Panc1 (cell line): ENCODE measurements at regions not wholly inside any gene's neighbourhood (a gene's known extent, or its start where the extent isn't known, plus 50 kb on each side); places are given as distances from the start of the nearest gene placed in this dataset.

Source experiments
- ATAC-seq: fragments of 200-7000 bp; cut with Tn5 transposase; 2 replicates; pipeline ENCODE4 v1.9.1; 2020; ENCODE audit warnings: mild to moderate bottlenecking, moderate library complexity
- BruUV-seq: library from RNA; stranded (reverse); fragments of 400-500 nt; replicated peaks from 2 replicates; lab custom pipeline; 2021; lab: Mats Ljungman, UMichigan
- CTCF ChIA-PET: fragments of 300-600 bp; sonication (Branson Sonifier 250); formaldehyde crosslinking; loops from one replicate; lab custom pipeline; 2022; ENCODE audit warnings: antibody characterized with exemption; lab: Charles Lee
- POLR2A ChIA-PET: fragments of 300-600 bp; sonication (Branson Sonifier 250); formaldehyde crosslinking; loops from one replicate; lab custom pipeline; 2022; ENCODE audit warnings: antibody characterized with exemption; lab: Charles Lee
- DNase-seq: peaks from one replicate; pipeline ENCODE4 v3.0.0-alpha.2; 2010; ENCODE audit warnings: low read depth, low spot score
- H3K27ac ChIP-seq: 2 replicates; pipeline ENCODE4 v1.5.1; 2011; ENCODE audit warnings: mild to moderate bottlenecking, low read length, inconsistent platforms
- H3K27me3 ChIP-seq: fragments of 200-500 bp; sonication (Bioruptor generic); 2 replicates; pipeline ENCODE4 v1.6.0; 2014; ENCODE audit warnings: low read length, inconsistent platforms; ENCODE audit not compliant: control insufficient read depth, insufficient read depth
- H3K36me3 ChIP-seq: fragments of 200-500 bp; sonication (Bioruptor generic); 2 replicates; pipeline ENCODE4 v1.5.1; 2014; ENCODE audit warnings: inconsistent platforms, mild to moderate bottlenecking, low read length, moderate library complexity; ENCODE audit not compliant: control insufficient read depth, insufficient read depth
- H3K4me1 ChIP-seq: 2 replicates; pipeline ENCODE4 v1.5.1; 2011; ENCODE audit warnings: inconsistent platforms, mild to moderate bottlenecking, low read length, moderate library complexity; ENCODE audit not compliant: control insufficient read depth, insufficient read depth
- H3K4me3 ChIP-seq, 2 experiments: 2 replicates each; pipeline ENCODE4 v1.5.1; 2011 to 2012; ENCODE audit warnings: low read depth in 2 of 2, low read length in 2 of 2, mild to moderate bottlenecking in 2 of 2, inconsistent platforms in 1 of 2, moderate library complexity in 1 of 2
- H3K9me3 ChIP-seq: fragments of 200-500 bp; sonication (Bioruptor generic); 2 replicates; pipeline ENCODE4 v1.5.1; 2014; ENCODE audit warnings: low read depth, mild to moderate bottlenecking, inconsistent platforms, low read length, moderate library complexity; ENCODE audit not compliant: control insufficient read depth, insufficient read depth
- POLR2AphosphoS5 ChIP-seq: IDR thresholded peaks from 2 replicates; pipeline ENCODE4 v1.6.1; 2012; ENCODE audit warnings: mild to moderate bottlenecking, low read depth, low read length, moderate library complexity
- SIN3A ChIP-seq: IDR thresholded peaks from 2 replicates; pipeline ENCODE4 v1.6.1; 2012; ENCODE audit warnings: low read depth, mild to moderate bottlenecking, low read length, moderate library complexity, borderline replicate concordance; ENCODE audit not compliant: insufficient read depth
- TCF7L2 ChIP-seq: IDR thresholded peaks from 2 replicates; pipeline ENCODE4 v1.6.1; 2011; ENCODE audit warnings: mild to moderate bottlenecking, low read depth, low read length, inconsistent platforms
- in situ Hi-C: cut with HindIII; loops from 2 replicates; pipeline ENCODE4 v1.10.0; 2016; ENCODE audit warnings: low sequenced_read_pairs, low pct_unique_long_range_greater_than_20kb
- intact Hi-C: fragments of 100-400 bp; cut with micrococcal nuclease; formaldehyde crosslinking; loops from one replicate; pipeline ENCODE4 v1.10.0; 2022; ENCODE audit not compliant: unreplicated experiment
- TF ChIP-seq, protein P1 (sequence below): fragments of 450-650 bp; IDR thresholded peaks from 2 replicates; pipeline ENCODE4 v1.5.1; 2017; ENCODE audit warnings: mild to moderate bottlenecking
- TF ChIP-seq, protein P2 (sequence below), 2 experiments: IDR thresholded peaks; 2 replicates each; pipeline ENCODE4 v1.6.1; 2011 to 2012; ENCODE audit warnings: low read depth in 2 of 2, control low read depth in 1 of 2, low read length in 1 of 2, mild to moderate bottlenecking in 1 of 2, moderate library complexity in 1 of 2; ENCODE audit not compliant: insufficient read depth in 1 of 2

DNA sequence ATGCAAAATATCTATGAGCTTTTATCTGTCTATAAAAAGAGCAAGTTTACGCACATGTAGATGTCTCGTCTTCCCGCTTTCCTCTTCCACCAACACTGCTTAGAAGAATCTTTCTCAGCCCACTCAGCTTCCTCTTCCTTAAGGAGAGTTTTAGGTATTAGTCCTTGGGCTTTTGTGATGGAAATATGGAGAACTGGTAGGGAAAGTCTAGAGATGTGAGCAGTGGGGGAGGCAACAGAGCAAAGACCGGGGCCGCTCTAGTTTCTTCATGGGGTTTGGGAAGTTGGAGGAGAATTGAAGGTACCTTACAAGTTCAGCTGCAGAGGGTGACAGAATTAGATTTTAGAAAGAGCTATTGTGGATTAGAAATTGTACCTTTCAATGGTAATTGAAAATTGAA is 56.3 kb upstream of the CPNE8 start:
- Histone ChIP-seq H3K27ac (no peak overlapping the region), H3K27me3 (no peaks in the 10 kb centered on the region), H3K9me3 (no peaks in the 10 kb centered on the region), H3K4me3 (no peak overlapping the region), H3K36me3 (no peaks in the 10 kb centered on the region), H3K4me1 (no peaks in the 10 kb centered on the region)
- no peak for ATAC-seq
- in situ Hi-C loops (no loop called here), intact Hi-C loops (no loop called here)
- ChIA-PET CTCF (no interaction called here), POLR2A (no interaction called here)
- no TSS peak for BruUV-seq
- TF ChIP-seq TCF7L2 (no peak), POLR2AphosphoS5 (no peak), SIN3A (no peak)
- TF ChIP-seq, protein P1, sequence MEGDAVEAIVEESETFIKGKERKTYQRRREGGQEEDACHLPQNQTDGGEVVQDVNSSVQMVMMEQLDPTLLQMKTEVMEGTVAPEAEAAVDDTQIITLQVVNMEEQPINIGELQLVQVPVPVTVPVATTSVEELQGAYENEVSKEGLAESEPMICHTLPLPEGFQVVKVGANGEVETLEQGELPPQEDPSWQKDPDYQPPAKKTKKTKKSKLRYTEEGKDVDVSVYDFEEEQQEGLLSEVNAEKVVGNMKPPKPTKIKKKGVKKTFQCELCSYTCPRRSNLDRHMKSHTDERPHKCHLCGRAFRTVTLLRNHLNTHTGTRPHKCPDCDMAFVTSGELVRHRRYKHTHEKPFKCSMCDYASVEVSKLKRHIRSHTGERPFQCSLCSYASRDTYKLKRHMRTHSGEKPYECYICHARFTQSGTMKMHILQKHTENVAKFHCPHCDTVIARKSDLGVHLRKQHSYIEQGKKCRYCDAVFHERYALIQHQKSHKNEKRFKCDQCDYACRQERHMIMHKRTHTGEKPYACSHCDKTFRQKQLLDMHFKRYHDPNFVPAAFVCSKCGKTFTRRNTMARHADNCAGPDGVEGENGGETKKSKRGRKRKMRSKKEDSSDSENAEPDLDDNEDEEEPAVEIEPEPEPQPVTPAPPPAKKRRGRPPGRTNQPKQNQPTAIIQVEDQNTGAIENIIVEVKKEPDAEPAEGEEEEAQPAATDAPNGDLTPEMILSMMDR: no peak
- TF ChIP-seq, protein P2, sequence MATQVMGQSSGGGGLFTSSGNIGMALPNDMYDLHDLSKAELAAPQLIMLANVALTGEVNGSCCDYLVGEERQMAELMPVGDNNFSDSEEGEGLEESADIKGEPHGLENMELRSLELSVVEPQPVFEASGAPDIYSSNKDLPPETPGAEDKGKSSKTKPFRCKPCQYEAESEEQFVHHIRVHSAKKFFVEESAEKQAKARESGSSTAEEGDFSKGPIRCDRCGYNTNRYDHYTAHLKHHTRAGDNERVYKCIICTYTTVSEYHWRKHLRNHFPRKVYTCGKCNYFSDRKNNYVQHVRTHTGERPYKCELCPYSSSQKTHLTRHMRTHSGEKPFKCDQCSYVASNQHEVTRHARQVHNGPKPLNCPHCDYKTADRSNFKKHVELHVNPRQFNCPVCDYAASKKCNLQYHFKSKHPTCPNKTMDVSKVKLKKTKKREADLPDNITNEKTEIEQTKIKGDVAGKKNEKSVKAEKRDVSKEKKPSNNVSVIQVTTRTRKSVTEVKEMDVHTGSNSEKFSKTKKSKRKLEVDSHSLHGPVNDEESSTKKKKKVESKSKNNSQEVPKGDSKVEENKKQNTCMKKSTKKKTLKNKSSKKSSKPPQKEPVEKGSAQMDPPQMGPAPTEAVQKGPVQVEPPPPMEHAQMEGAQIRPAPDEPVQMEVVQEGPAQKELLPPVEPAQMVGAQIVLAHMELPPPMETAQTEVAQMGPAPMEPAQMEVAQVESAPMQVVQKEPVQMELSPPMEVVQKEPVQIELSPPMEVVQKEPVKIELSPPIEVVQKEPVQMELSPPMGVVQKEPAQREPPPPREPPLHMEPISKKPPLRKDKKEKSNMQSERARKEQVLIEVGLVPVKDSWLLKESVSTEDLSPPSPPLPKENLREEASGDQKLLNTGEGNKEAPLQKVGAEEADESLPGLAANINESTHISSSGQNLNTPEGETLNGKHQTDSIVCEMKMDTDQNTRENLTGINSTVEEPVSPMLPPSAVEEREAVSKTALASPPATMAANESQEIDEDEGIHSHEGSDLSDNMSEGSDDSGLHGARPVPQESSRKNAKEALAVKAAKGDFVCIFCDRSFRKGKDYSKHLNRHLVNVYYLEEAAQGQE (IDR thresholded peaks at IDR 0.05; ENCODE audit: insufficient read depth in 1 of 2, low read depth in 2 of 2, low read length in 1 of 2): no peak
- DNase-seq: no peak

DNA sequence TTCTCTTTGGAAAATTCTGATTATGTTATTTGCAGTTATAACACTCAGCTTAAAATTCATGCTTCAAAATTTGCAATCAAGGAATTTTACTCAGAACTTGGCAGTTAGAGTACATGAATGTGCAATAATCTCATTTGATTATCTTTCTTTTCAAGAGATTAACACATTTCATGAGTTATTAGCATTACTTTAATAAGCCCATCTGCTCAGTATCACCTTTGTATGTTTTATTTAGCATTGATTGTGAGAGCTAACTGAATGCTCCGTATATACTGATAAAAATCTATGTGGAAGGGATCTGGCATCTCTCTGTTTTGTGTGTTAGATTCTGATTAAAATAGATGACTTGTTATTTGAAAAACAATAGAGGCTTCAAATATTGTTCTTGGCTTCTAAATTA is 55.6 kb upstream of the CPNE8 start:
- no peaks in the 10 kb centered on the region for H3K4me1 ChIP-seq
- no peaks in the 10 kb centered on the region for H3K27me3 ChIP-seq
- no peak overlapping the region for H3K27ac ChIP-seq
- TF ChIP-seq POLR2AphosphoS5: no peak
- TF ChIP-seq, protein P2 (IDR thresholded peaks at IDR 0.05; ENCODE audit: insufficient read depth in 1 of 2, low read depth in 2 of 2, low read length in 1 of 2): no peak
- no peak for TF ChIP-seq TCF7L2
- no peak for TF ChIP-seq SIN3A
- TF ChIP-seq, protein P1: no peak
- no peaks in the 10 kb centered on the region for H3K36me3 ChIP-seq
- intact Hi-C loops (no loop called here), in situ Hi-C loops (no loop called here)
- no peak for ATAC-seq
- no peaks in the 10 kb centered on the region for H3K9me3 ChIP-seq
- no peak overlapping the region for H3K4me3 ChIP-seq
- DNase-seq: no peak
- ChIA-PET POLR2A (no interaction called here), CTCF (no interaction called here)
- BruUV-seq: no TSS peak
